GM12878 (cell line): ENCODE measurements at regions not wholly inside any gene's neighbourhood (a gene's known extent, or its start where the extent isn't known, plus 50 kb on each side); places are given as distances from the start of the nearest gene placed in this dataset.

Experiments used
- BRCA1 ChIP-seq: IDR thresholded peaks from 2 replicates; pipeline ENCODE4 v1.6.1; 2011; ENCODE audit warnings: low read depth, low read length, improper control_type of control experiment
- CBX3 ChIP-seq: fragments of 200-600 bp; sonication (generic); IDR thresholded peaks from 2 replicates; pipeline ENCODE4 v1.6.1; 2016; ENCODE audit warnings: low read depth, borderline replicate concordance
- CEBPZ ChIP-seq: fragments of 150-350 bp; IDR thresholded peaks from 2 replicates; pipeline ENCODE4 v1.6.1; 2016; ENCODE audit warnings: low read depth, low read length
- CHD4 ChIP-seq: fragments of 200-600 bp; sonication (generic); IDR thresholded peaks from 2 replicates; pipeline ENCODE4 v1.6.1; 2016; ENCODE audit warnings: mild to moderate bottlenecking
- CREM ChIP-seq: IDR thresholded peaks from 2 replicates; pipeline ENCODE4 v1.6.1; 2014; ENCODE audit warnings: antibody characterized with exemption, low read depth
- FOXK2 ChIP-seq: fragments of 450-650 bp; IDR thresholded peaks from 2 replicates; pipeline ENCODE4 v1.6.1; 2017; ENCODE audit warnings: mild to moderate bottlenecking, moderate library complexity
- HCFC1 ChIP-seq: fragments of 150-350 bp; IDR thresholded peaks from 2 replicates; pipeline ENCODE4 v1.6.1; 2014; ENCODE audit warnings: low read length
- NR2C2 ChIP-seq: IDR thresholded peaks from 2 replicates; pipeline ENCODE4 v1.6.1; 2011; ENCODE audit warnings: borderline replicate concordance, low read depth; ENCODE audit not compliant: control insufficient read depth, insufficient read length
- POLR2A ChIP-seq: IDR thresholded peaks from 2 replicates; pipeline ENCODE4 v1.6.1; 2011; ENCODE audit warnings: low read depth, mild to moderate bottlenecking, low read length
- SIN3A ChIP-seq: IDR thresholded peaks from 2 replicates; pipeline ENCODE4 v1.6.1; 2012; ENCODE audit warnings: low read depth, low read length, improper control_type of control experiment
- ZSCAN29 ChIP-seq: fragments of 450-650 bp; IDR thresholded peaks from 2 replicates; pipeline ENCODE4 v1.6.1; 2017; ENCODE audit warnings: mild to moderate bottlenecking, moderate library complexity

- TF ChIP-seq BRCA1, result no peak
- TF ChIP-seq CHD4, result no peak
- no peak for TF ChIP-seq CEBPZ
- TF ChIP-seq CREM, result peak; percentile 90
- TF ChIP-seq HCFC1, result no peak; the same call in 1 of the 2 replicates
- TF ChIP-seq CBX3, result no peak
- TF ChIP-seq NR2C2, result no peak
- TF ChIP-seq POLR2A, result no peak
- TF ChIP-seq ZSCAN29, result no peak; the same call in 1 of the 2 replicates
- no peak for TF ChIP-seq SIN3A
- no peak for TF ChIP-seq FOXK2
Measured at GRCh38 chr1:172818841-172819527, 160.1 kb downstream of the FASLG start (continued).
